Erythroblast (primary cell): ENCODE measurements at regions not wholly inside any gene's neighbourhood (a gene's known extent, or its start where the extent isn't known, plus 50 kb on each side); places are given as distances from the start of the nearest gene placed in this dataset.
"Not testable (repeated sequence)": the region's sequence is repeated elsewhere in the genome, so short reads cannot be mapped to it uniquely, and the experiment has no call there.

ENCODE experiments used
- DNase-seq, 2 experiments: peaks; one replicate each; lab custom pipeline; 2025; lab: John Stamatoyannopoulos, UW
- GATA1 ChIP-seq: IDR thresholded peaks from 2 replicates; pipeline ENCODE4 v1.6.1; 2011; ENCODE audit warnings: low read depth, mild to moderate bottlenecking, control low read depth, low read length, moderate library complexity
- POLR2A ChIP-seq: IDR thresholded peaks from 2 replicates; pipeline ENCODE4 v1.6.1; 2011; ENCODE audit warnings: mild to moderate bottlenecking, low read length

- DNase-seq = peak; percentile 77 to 81
- TF ChIP-seq GATA1 (no peak), POLR2A (peak; percentile 11)
Observed at GRCh38 chr4:67365661-67366245, 179.6 kb downstream of the CENPC start.

- TF ChIP-seq GATA1 (no peak), POLR2A (no peak)
- DNase-seq = no peak
Observed at GRCh38 chr4:67355806-67356205, 189.5 kb downstream of the CENPC start.

- DNase-seq = no peak
- TF ChIP-seq GATA1 (no peak), POLR2A (no peak)
Observed at GRCh38 chr4:67346654-67347053, 198.6 kb downstream of the CENPC start.

GRCh38 chr4:67344594-67345380, 200.5 kb downstream of the CENPC start:
- DNase-seq = peak in 1 of 2 experiments; percentile 36
- TF ChIP-seq POLR2A = no peak
- TF ChIP-seq GATA1 = no peak

- TF ChIP-seq POLR2A = no peak
- no peak for DNase-seq
Observed at GRCh38 chr4:67343199-67343598, 202.1 kb downstream of the CENPC start.

DNA sequence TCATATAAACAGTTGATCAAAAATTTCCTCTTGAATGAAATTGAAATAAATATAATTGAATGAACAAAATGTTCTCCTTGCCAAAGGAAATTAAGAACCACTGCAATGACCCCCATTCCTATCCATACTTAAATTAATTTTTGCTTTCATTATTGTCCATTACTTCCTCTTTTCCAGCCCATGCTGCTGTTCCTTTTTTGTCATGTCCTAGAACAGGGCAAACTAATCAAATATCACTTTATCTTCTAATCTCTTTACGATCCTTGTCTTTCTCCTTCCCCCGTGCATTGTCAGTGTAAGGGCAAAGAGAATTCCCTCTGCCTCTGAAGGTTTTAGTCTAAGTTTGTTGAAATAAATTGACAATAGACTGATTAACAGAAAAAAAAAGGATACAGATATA, 203.0 kb downstream of the CENPC start:
- DNase-seq = no peak
- no peak for TF ChIP-seq GATA1
- TF ChIP-seq POLR2A = no peak

GRCh38 chr4:67333664-67334063, 211.6 kb downstream of the CENPC start:
- DNase-seq = no peak
- TF ChIP-seq GATA1 (no peak), POLR2A (no peak)

GRCh38 chr4:67332627-67333026, 212.7 kb downstream of the CENPC start:
- peak; percentile 27 to 37 for DNase-seq
- TF ChIP-seq POLR2A (no peak), GATA1 (no peak)

GRCh38 chr4:67328393-67328792, 216.9 kb downstream of the CENPC start:
- DNase-seq = no peak
- TF ChIP-seq POLR2A (no peak), GATA1 (no peak)

DNA sequence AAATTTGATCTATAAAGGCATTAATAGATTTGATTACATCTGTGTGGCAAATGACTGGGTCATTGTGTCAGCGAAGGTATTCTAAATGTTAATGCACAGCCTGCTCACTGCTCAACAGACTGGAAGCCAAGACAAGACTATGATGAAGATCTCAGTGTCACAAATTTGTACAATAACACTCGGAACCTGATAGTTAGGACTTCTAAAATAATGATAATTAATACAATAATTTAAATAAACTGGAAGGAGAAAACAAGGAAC, 217.4 kb downstream of the CENPC start:
- DNase-seq = no peak
- no peak for TF ChIP-seq POLR2A
- no peak for TF ChIP-seq GATA1

DNA sequence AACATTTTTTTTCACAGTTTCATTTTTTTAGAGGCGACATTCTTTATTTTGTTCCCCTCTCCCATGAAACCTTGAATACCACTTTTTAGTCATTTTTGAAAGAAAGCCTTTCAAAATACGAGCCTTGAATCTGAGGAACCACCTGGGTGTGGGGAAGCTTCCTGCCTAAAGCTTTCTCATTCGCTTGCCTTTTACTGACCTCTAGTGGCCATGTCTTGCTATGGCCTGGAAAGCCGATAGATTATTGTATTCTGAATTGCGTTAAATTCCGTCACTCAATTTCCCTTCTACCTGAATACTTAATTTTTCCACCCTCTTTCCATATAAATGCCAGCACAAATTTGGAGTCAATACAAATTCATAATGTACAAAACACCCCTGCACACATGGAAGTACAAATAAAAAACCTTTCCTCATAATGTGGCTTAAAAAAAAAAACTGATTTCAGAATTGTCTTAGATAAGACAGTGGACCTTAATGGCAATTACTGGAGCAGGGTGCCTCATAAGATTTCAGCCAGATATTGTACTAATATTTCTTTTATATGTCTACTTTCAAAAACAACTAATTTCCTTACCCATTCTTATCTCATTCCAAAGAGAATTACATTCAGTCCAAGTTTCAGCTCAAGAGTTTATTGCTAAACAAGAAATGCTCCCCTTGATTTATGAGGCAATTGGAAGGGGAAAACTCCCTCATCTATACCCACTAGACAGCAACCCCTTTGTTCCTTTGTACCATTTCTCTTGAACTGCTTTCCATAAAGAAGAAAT, 217.9 kb downstream of the CENPC start:
- DNase-seq = peak; percentile 68 to 82
- TF ChIP-seq POLR2A (no peak), GATA1 (no peak)

DNA sequence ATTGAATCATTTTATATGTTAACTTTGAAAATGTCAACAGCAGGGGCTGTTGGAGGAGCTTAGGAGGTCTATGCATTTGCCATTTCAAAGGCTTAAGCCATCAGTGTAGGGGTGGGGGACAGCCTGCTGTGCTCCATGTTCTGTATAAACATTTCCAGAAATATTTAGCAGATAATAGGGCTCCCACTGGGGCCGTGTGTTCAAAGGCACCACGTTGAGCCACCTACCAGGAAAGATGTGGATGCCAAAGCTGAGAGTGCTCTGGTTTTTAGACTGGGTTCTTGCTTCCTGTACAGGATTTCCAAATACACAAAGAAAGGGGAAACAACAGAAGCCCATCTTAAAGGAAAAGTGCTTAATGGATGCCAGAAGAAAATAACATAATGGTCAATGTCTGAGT, 219.5 kb downstream of the CENPC start:
- DNase-seq = no peak
- TF ChIP-seq POLR2A (no peak), GATA1 (no peak)

- TF ChIP-seq POLR2A = no peak
- no peak for TF ChIP-seq GATA1
- peak in 1 of 2 experiments; percentile 13 for DNase-seq
Observed at GRCh38 chr4:67320645-67321044, 224.7 kb downstream of the CENPC start.

DNA sequence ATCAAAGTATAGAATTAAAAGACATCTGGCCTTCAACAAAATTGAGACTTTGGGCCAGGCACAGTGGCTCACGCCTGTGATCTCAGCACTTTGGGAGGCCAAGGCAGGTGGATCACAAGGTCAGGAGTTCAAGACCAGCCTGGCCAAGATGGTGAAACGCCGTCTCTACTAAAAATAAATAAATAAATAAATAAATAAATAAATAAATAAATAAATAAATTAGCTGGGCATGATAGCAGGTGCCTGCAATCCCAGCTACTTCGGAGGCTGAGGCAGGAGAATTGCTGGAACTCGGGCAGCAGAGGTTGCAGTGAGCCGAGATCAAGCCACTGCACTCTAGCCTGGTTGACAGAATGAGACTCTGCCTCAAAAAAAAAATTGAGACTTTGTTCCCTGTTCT, 225.7 kb downstream of the CENPC start:
- not testable (repeated sequence) for DNase-seq

GRCh38 chr4:67300497-67301185, 244.7 kb downstream of the CENPC start:
- DNase-seq = peak; percentile 85 to 93

DNA sequence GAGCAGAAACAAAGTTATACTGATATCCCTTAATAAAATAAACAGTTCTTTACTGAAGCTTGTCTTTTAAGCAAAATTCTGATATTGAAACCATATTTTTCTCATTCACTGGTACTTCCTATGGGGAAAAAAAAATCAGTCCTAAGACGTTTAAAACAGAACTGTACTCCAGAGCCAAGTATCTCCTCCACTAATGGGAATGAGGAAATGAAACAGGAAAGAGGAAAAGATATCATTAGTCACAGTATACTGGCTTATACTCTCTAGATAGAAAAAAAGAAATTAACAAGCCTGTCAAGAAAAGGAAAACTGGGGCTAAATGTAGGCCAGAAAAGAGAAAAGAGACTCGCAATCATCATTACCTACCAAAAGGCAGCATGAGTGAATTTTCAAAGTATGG, 252.7 kb downstream of the CENPC start:
- DNase-seq = no peak
- TF ChIP-seq POLR2A (no peak), GATA1 (no peak)
